ENCODE measurements at regions not wholly inside any gene's neighbourhood (a gene's known extent, or its start where the extent isn't known, plus 50 kb on each side); places are given as distances from the start of the nearest gene placed in this dataset.
"Not testable (repeated sequence)": the region's sequence is repeated elsewhere in the genome, so short reads cannot be mapped to it uniquely, and the experiment has no call there.

DNA sequence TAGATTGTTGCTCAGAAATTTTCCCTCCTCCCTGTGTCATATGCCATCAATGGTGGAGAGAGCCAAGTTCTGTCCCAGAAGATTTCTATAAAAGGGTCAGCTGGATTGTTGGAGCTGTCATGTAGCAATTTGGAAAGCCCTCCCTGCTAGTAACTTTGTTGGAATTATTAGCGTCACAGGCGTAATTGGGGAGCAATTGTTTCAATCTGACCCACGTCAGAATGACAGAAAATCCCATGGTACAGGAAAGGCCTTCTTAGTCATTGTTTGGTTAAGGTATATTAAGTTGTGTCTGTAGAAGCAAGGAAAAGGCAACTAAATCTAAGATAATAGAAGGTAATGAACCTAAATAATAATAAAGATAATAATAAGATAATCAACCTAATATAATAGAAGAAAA lies 148.4 kb downstream of the PLK2 start:
- H3K9me3 ChIP-seq (ENCODE audit: control insufficient read depth, low read length): no peaks in the 10 kb centered on the region
- no peak for DNase-seq
- Mint-ChIP-seq H3K36me3 (ENCODE audit: low read depth) (no peaks in the 10 kb centered on the region), H3K27ac (no peak overlapping the region), H3K4me1 (no peaks in the 10 kb centered on the region), H3K9me3 (no peaks in the 10 kb centered on the region), H3K27me3 (ENCODE audit: insufficient read depth) (no peaks in the 10 kb centered on the region), H3K4me3 (no peak overlapping the region)
- no peak overlapping the region for H3K9ac ChIP-seq (ENCODE audit: extremely low read depth, low read length, poor library complexity, severe bottlenecking)
- no peaks in the 10 kb centered on the region for H3K27me3 ChIP-seq (ENCODE audit: control insufficient read depth, insufficient read depth, low read length, poor library complexity, severe bottlenecking)
- H3K4me1 ChIP-seq (ENCODE audit: control insufficient read depth, insufficient read depth, low read length): no peaks in the 10 kb centered on the region
- TF ChIP-seq, protein P1, sequence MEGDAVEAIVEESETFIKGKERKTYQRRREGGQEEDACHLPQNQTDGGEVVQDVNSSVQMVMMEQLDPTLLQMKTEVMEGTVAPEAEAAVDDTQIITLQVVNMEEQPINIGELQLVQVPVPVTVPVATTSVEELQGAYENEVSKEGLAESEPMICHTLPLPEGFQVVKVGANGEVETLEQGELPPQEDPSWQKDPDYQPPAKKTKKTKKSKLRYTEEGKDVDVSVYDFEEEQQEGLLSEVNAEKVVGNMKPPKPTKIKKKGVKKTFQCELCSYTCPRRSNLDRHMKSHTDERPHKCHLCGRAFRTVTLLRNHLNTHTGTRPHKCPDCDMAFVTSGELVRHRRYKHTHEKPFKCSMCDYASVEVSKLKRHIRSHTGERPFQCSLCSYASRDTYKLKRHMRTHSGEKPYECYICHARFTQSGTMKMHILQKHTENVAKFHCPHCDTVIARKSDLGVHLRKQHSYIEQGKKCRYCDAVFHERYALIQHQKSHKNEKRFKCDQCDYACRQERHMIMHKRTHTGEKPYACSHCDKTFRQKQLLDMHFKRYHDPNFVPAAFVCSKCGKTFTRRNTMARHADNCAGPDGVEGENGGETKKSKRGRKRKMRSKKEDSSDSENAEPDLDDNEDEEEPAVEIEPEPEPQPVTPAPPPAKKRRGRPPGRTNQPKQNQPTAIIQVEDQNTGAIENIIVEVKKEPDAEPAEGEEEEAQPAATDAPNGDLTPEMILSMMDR (conservative IDR thresholded peaks at IDR 0.05): no peak
- H3K4me3 ChIP-seq (ENCODE audit: low read length): no peak overlapping the region
- H3K36me3 ChIP-seq (ENCODE audit: control insufficient read depth, insufficient read depth, low read length): no peaks in the 10 kb centered on the region
- H3K27ac ChIP-seq (ENCODE audit: low read depth, low read length): no peak overlapping the region
- WGBS, 2 experiments (ENCODE audit: insufficient coverage in 1 of 2, insufficient read length in 1 of 2): 95% methylated on average over 3 of the region's 3 CpGs; no CpG with 5 or more reads in 1 of the 2 experiments

- not testable (repeated sequence) for H3K9me3 ChIP-seq (ENCODE audit: control insufficient read depth, low read length); H3K36me3 ChIP-seq (ENCODE audit: control insufficient read depth, insufficient read depth, low read length); H3K4me3 Mint-ChIP-seq; H3K36me3 Mint-ChIP-seq (ENCODE audit: low read depth); H3K4me1 Mint-ChIP-seq; H3K4me1 ChIP-seq (ENCODE audit: control insufficient read depth, insufficient read depth, low read length); DNase-seq; H3K27me3 Mint-ChIP-seq (ENCODE audit: insufficient read depth); H3K27ac Mint-ChIP-seq; H3K9ac ChIP-seq (ENCODE audit: extremely low read depth, low read length, poor library complexity, severe bottlenecking); H3K4me3 ChIP-seq (ENCODE audit: low read length); H3K27ac ChIP-seq (ENCODE audit: low read depth, low read length); H3K27me3 ChIP-seq (ENCODE audit: control insufficient read depth, insufficient read depth, low read length, poor library complexity, severe bottlenecking); H3K9me3 Mint-ChIP-seq
- 81% methylated on average over 2 of the region's 2 CpGs; no CpG with 5 or more reads in 1 of the 2 experiments for WGBS, 2 experiments (ENCODE audit: insufficient coverage in 1 of 2, insufficient read length in 1 of 2)
Measured at GRCh38 chr5:58308384-58308783, 151.5 kb downstream of the PLK2 start.

GRCh38 chr5:58300346-58300895 lies 159.5 kb downstream of the PLK2 start:
- H3K9me3 ChIP-seq (ENCODE audit: control insufficient read depth, low read length): no peaks in the 10 kb centered on the region
- Mint-ChIP-seq H3K4me1 (peaks cover 1% of the 10 kb centered on the region), H3K27ac (no peak overlapping the region), H3K27me3 (ENCODE audit: insufficient read depth) (no peaks in the 10 kb centered on the region), H3K36me3 (ENCODE audit: low read depth) (no peaks in the 10 kb centered on the region), H3K9me3 (no peaks in the 10 kb centered on the region), H3K4me3 (no peak overlapping the region)
- no peaks in the 10 kb centered on the region for H3K36me3 ChIP-seq (ENCODE audit: control insufficient read depth, insufficient read depth, low read length)
- no peaks in the 10 kb centered on the region for H3K4me1 ChIP-seq (ENCODE audit: control insufficient read depth, insufficient read depth, low read length)
- H3K27ac ChIP-seq (ENCODE audit: low read depth, low read length): no peak overlapping the region
- TF ChIP-seq, protein P1 (conservative IDR thresholded peaks at IDR 0.05): no peak
- H3K4me3 ChIP-seq (ENCODE audit: low read length): no peak overlapping the region
- 94% methylated on average over 2 of the region's 2 CpGs; no CpG with 5 or more reads in 1 of the 2 experiments for WGBS, 2 experiments (ENCODE audit: insufficient coverage in 1 of 2, insufficient read length in 1 of 2)
- no peak overlapping the region for H3K9ac ChIP-seq (ENCODE audit: extremely low read depth, low read length, poor library complexity, severe bottlenecking)
- no peak for DNase-seq
- H3K27me3 ChIP-seq (ENCODE audit: control insufficient read depth, insufficient read depth, low read length, poor library complexity, severe bottlenecking): no peaks in the 10 kb centered on the region

DNA sequence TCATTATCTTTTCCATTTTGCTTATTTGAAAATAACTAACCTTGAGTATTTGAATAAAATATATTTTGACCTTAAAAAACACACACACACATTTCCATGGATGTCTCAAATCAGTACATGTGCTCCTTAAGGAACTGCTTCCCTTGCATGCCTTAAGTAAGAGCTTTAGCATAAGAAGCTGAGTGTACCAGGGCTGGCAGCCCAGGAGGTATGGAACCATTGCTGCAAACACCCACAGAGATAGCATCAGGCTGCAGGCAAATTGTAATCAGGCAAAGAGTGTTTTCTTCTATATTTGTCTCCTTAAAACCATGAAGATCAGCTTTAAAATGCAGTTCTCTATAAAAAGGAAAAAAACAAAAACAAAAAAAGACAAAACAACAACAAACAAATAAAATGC lies 160.6 kb downstream of the PLK2 start:
- Mint-ChIP-seq H3K27me3 (ENCODE audit: insufficient read depth) (no peaks in the 10 kb centered on the region), H3K4me3 (no peak overlapping the region), H3K4me1 (peaks cover 1% of the 10 kb centered on the region), H3K9me3 (no peaks in the 10 kb centered on the region), H3K27ac (no peak overlapping the region), H3K36me3 (ENCODE audit: low read depth) (no peaks in the 10 kb centered on the region)
- TF ChIP-seq, protein P1 (conservative IDR thresholded peaks at IDR 0.05): no peak
- H3K36me3 ChIP-seq (ENCODE audit: control insufficient read depth, insufficient read depth, low read length): no peaks in the 10 kb centered on the region
- H3K9me3 ChIP-seq (ENCODE audit: control insufficient read depth, low read length): no peaks in the 10 kb centered on the region
- no peak overlapping the region for H3K27ac ChIP-seq (ENCODE audit: low read depth, low read length)
- H3K27me3 ChIP-seq (ENCODE audit: control insufficient read depth, insufficient read depth, low read length, poor library complexity, severe bottlenecking): no peaks in the 10 kb centered on the region
- DNase-seq: no peak
- H3K9ac ChIP-seq (ENCODE audit: extremely low read depth, low read length, poor library complexity, severe bottlenecking): no peak overlapping the region
- no peaks in the 10 kb centered on the region for H3K4me1 ChIP-seq (ENCODE audit: control insufficient read depth, insufficient read depth, low read length)
- H3K4me3 ChIP-seq (ENCODE audit: low read length): no peak overlapping the region

Measured in endodermal cell (in vitro differentiated cells).